SU-DHL-6 (cell line): ENCODE measurements at regions not wholly inside any gene's neighbourhood (a gene's known extent, or its start where the extent isn't known, plus 50 kb on each side); places are given as distances from the start of the nearest gene placed in this dataset.

Source experiments
- CTCF ChIP-seq: fragments of 200-600 bp; sonication (generic); IDR thresholded peaks from one replicate; pipeline ENCODE4 v1.5.1; 2017; ENCODE audit warnings: antibody characterized with exemption, mild to moderate bottlenecking, low read length, moderate library complexity; ENCODE audit not compliant: insufficient read depth, poor library complexity, severe bottlenecking
- EZH2phosphoT487 ChIP-seq: fragments of 200-600 bp; sonication (generic), shearing (Covaris generic); conservative IDR thresholded peaks from 2 replicates; pipeline ENCODE4 v1.6.1; 2018; ENCODE audit warnings: mild to moderate bottlenecking, antibody characterized with exemption, low read length, moderate library complexity, mixed read lengths

- no peak for TF ChIP-seq CTCF
- TF ChIP-seq EZH2phosphoT487 = no peak
These were observed 150.0 kb upstream of the SYT13 start for GRCh38 chr11:45436118-45436517.
